A549 (cell line): ENCODE measurements at regions not wholly inside any gene's neighbourhood (a gene's known extent, or its start where the extent isn't known, plus 50 kb on each side); places are given as distances from the start of the nearest gene placed in this dataset.

Source experiments
- CTCF ChIP-seq: fragments of >200 bp; sonication (Bioruptor Twin); formaldehyde crosslinking; IDR thresholded peaks from 3 replicates; pipeline ENCODE4 v1.5.1; 2016
- FOSB ChIP-seq: fragments of 250-450 bp; sonication (Bioruptor Pico); IDR thresholded peaks from 2 replicates; pipeline ENCODE4 v1.5.0; 2020; ENCODE audit warnings: mild to moderate bottlenecking, moderate library complexity
- POLR2A ChIP-seq: IDR thresholded peaks from 2 replicates; pipeline ENCODE4 v1.6.1; 2012; ENCODE audit warnings: mild to moderate bottlenecking, low read length

- no peak for TF ChIP-seq FOSB (CRISPR knock-in tag)
- TF ChIP-seq POLR2A, result no peak
- no peak for TF ChIP-seq CTCF
Measured at GRCh38 chr1:23609971-23610370, 50.7 kb upstream of the ID3 start.
